H1 (cell line): ENCODE measurements at regions not wholly inside any gene's neighbourhood (a gene's known extent, or its start where the extent isn't known, plus 50 kb on each side); places are given as distances from the start of the nearest gene placed in this dataset.

Experiments used
- CTCF ChIA-PET: fragments of 300-600 bp; sonication (Branson Sonifier 250); formaldehyde crosslinking; loops from one replicate; lab custom pipeline; 2021; ENCODE audit not compliant: partially characterized antibody; lab: Charles Lee
- POLR2A ChIA-PET: fragments of 300-600 bp; sonication (Branson Sonifier 250); formaldehyde crosslinking; loops from one replicate; lab custom pipeline; 2021; ENCODE audit warnings: inconsistent platforms; ENCODE audit not compliant: partially characterized antibody; lab: Charles Lee
- DNase-seq, 2 experiments: peaks; one replicate each; pipeline versions ENCODE4 v3.0.0 to v3.0.0-alpha.2; 2010 to 2022; ENCODE audit warnings: low spot score in 2 of 2, low read depth in 1 of 2, mixed read lengths in 1 of 2
- FAIRE-seq: peaks from 2 replicates; lab custom pipeline; 2011; peaks lifted over from hg19 to GRCh38; lab: Jason Lieb, UNC
- H2AFZ ChIP-seq: 2 replicates; pipeline ENCODE4 v1.8.1; 2012; ENCODE audit warnings: low read length, inconsistent platforms
- H2AK5ac ChIP-seq: 2 replicates; pipeline ENCODE4 v1.6.1; 2013; ENCODE audit warnings: low read depth, low read length
- H2BK120ac ChIP-seq: replicated peaks from 2 replicates; pipeline ENCODE3; 2013; ENCODE audit warnings: low read depth, low read length, inconsistent platforms
- H2BK12ac ChIP-seq: 2 replicates; pipeline ENCODE4 v1.6.1; 2013; ENCODE audit warnings: low read depth, low read length
- H2BK15ac ChIP-seq: 2 replicates; pipeline ENCODE4 v1.6.1; 2013; ENCODE audit warnings: low read length
- H2BK20ac ChIP-seq: 2 replicates; pipeline ENCODE4 v1.6.1; 2013; ENCODE audit warnings: low read length
- H2BK5ac ChIP-seq: 2 replicates; pipeline ENCODE4 v1.6.1; 2013; ENCODE audit warnings: low read depth, low read length
- H3K14ac ChIP-seq: 2 replicates; pipeline ENCODE4 v1.6.1; 2013; ENCODE audit warnings: inconsistent platforms; ENCODE audit not compliant: insufficient read length
- H3K18ac ChIP-seq: 2 replicates; pipeline ENCODE4 v1.6.1; 2013; ENCODE audit warnings: low read length; ENCODE audit errors: extremely low read depth
- H3K23ac ChIP-seq: 2 replicates; pipeline ENCODE4 v1.6.1; 2013; ENCODE audit warnings: inconsistent platforms; ENCODE audit not compliant: insufficient read length
- H3K23me2 ChIP-seq: 2 replicates; pipeline ENCODE4 v1.6.1; 2013; ENCODE audit warnings: low read depth, low read length
- H3K27ac ChIP-seq: 2 replicates; pipeline ENCODE4 v1.6.1; 2011; ENCODE audit warnings: low read depth, low read length, inconsistent platforms
- H3K27me3 ChIP-seq, 4 experiments: replicated peaks in 1 of 4; 1 replicate in 1 of 4; 2 replicates in 3 of 4; pipeline versions ENCODE4 v1.6.1 to v1.8.1; 2011 to 2013; ENCODE audit warnings: low read length in 3 of 4, mild to moderate bottlenecking in 3 of 4, inconsistent platforms in 2 of 4, mixed read lengths in 2 of 4, moderate library complexity in 1 of 4; ENCODE audit not compliant: control insufficient read depth in 3 of 4, insufficient read depth in 3 of 4; ENCODE audit errors: extremely low read depth in 1 of 4
- H3K36me3 ChIP-seq, 4 experiments: 2 replicates each; pipeline versions ENCODE4 v1.6.1 to v1.8.1; 2011 to 2013; ENCODE audit warnings: mild to moderate bottlenecking in 4 of 4, low read length in 3 of 4, moderate library complexity in 2 of 4, control low read depth in 1 of 4, inconsistent platforms in 1 of 4; ENCODE audit not compliant: insufficient read depth in 4 of 4, control insufficient read depth in 2 of 4
- H3K4ac ChIP-seq: replicated peaks from 2 replicates; pipeline ENCODE3; 2013; ENCODE audit warnings: low read length, low read depth, mixed read lengths, inconsistent platforms; ENCODE audit not compliant: insufficient read length
- H3K4me1 ChIP-seq, 4 experiments: replicated peaks in 1 of 4; 1 replicate in 1 of 4; 2 replicates in 3 of 4; pipeline versions ENCODE4 v1.6.1 to v1.8.1; 2011 to 2013; ENCODE audit warnings: low read length in 3 of 4, inconsistent platforms in 2 of 4, mixed read lengths in 1 of 4; ENCODE audit not compliant: insufficient read depth in 4 of 4, control insufficient read depth in 3 of 4
- H3K4me2 ChIP-seq, 2 experiments: 2 replicates each; pipeline versions ENCODE4 v1.6.1 to v1.8.1; 2011 to 2013; ENCODE audit warnings: low read depth in 2 of 2, low read length in 2 of 2, control low read depth in 1 of 2, inconsistent platforms in 1 of 2, mild to moderate bottlenecking in 1 of 2; ENCODE audit not compliant: insufficient read depth in 1 of 2
- H3K4me3 ChIP-seq, 4 experiments: fragments of 200-600, 300-600 bp in 1 of 4; sonication (generic), shearing (Covaris generic), sonication (Bioruptor Twin) in 1 of 4; 2 replicates each; pipeline versions ENCODE4 v1.5.1 to v1.8.1; 2011 to 2016; ENCODE audit warnings: low read length in 4 of 4, low read depth in 3 of 4, control low read depth in 2 of 4, inconsistent platforms in 2 of 4, mild to moderate bottlenecking in 2 of 4, mixed read lengths in 1 of 4, moderate library complexity in 1 of 4; ENCODE audit not compliant: insufficient read depth in 2 of 4; ENCODE audit errors: extremely low read depth in 1 of 4
- H3K56ac ChIP-seq: replicated peaks from 2 replicates; pipeline ENCODE3; 2013; ENCODE audit warnings: low read depth, mild to moderate bottlenecking, mixed read lengths, low read length, inconsistent platforms; ENCODE audit not compliant: insufficient read length
- H3K79me1 ChIP-seq: 2 replicates; pipeline ENCODE4 v1.6.1; 2013; ENCODE audit warnings: low read depth, low read length, control low read depth
- H3K79me2 ChIP-seq, 2 experiments: 2 replicates each; pipeline versions ENCODE4 v1.6.1 to v1.8.1; 2012 to 2013; ENCODE audit warnings: low read length in 2 of 2, mild to moderate bottlenecking in 2 of 2, inconsistent platforms in 1 of 2; ENCODE audit not compliant: insufficient read depth in 2 of 2, control insufficient read depth in 1 of 2
- H3K9ac ChIP-seq, 4 experiments: replicated peaks in 1 of 4; 1 replicate in 1 of 4; 2 replicates in 3 of 4; pipeline versions ENCODE4 v1.6.1 to v1.8.1; 2011 to 2013; ENCODE audit warnings: low read depth in 3 of 4, low read length in 3 of 4, control low read depth in 2 of 4, mild to moderate bottlenecking in 2 of 4, moderate library complexity in 2 of 4, inconsistent platforms in 1 of 4; ENCODE audit errors: extremely low read depth in 1 of 4
- H3K9me3 ChIP-seq, 2 experiments: 2 replicates each; pipeline versions ENCODE4 v1.6.1 to v1.8.1; 2012 to 2013; ENCODE audit warnings: mild to moderate bottlenecking in 2 of 2, moderate library complexity in 2 of 2, control low read depth in 1 of 2, inconsistent platforms in 1 of 2, low read depth in 1 of 2, low read length in 1 of 2, mixed read lengths in 1 of 2; ENCODE audit not compliant: insufficient read depth in 2 of 2
- H4K20me1 ChIP-seq, 2 experiments: replicated peaks in 1 of 2; 2 replicates each; pipeline versions ENCODE3 to v1.8.1; 2011 to 2013; ENCODE audit warnings: inconsistent platforms in 2 of 2, low read length in 2 of 2, mild to moderate bottlenecking in 1 of 2; ENCODE audit not compliant: insufficient read depth in 2 of 2, control insufficient read depth in 1 of 2
- H4K5ac ChIP-seq: 2 replicates; pipeline ENCODE4 v1.6.1; 2013; ENCODE audit warnings: low read length, low read depth, mixed read lengths, inconsistent platforms; ENCODE audit not compliant: insufficient read length
- H4K8ac ChIP-seq: 2 replicates; pipeline ENCODE4 v1.8.0; 2013; ENCODE audit warnings: mild to moderate bottlenecking, moderate library complexity, low read length, inconsistent platforms; ENCODE audit not compliant: insufficient read depth; ENCODE audit errors: extremely low read depth
- H4K91ac ChIP-seq: replicated peaks from 2 replicates; pipeline ENCODE3; 2013; ENCODE audit warnings: low read length, mixed read lengths, inconsistent platforms; ENCODE audit not compliant: insufficient read length
- GTF2F1 ChIP-seq: IDR thresholded peaks from 2 replicates; pipeline ENCODE4 v1.6.1; 2012; ENCODE audit warnings: low read depth, low read length, improper control_type of control experiment, borderline replicate concordance
- KDM5A ChIP-seq: fragments of 200-600 bp; IDR thresholded peaks from 2 replicates; pipeline ENCODE4 v1.7.1; 2012; ENCODE audit warnings: mild to moderate bottlenecking, low read length, inconsistent platforms, mixed read lengths
- POLR2A ChIP-seq, 2 experiments: IDR thresholded peaks; 1 replicate in 1 of 2; 2 replicates in 1 of 2; pipeline ENCODE4 v1.6.1; 2011; ENCODE audit warnings: low read depth in 2 of 2, low read length in 2 of 2, mild to moderate bottlenecking in 2 of 2; ENCODE audit errors: control extremely low read depth in 1 of 2
- SIN3A ChIP-seq, 2 experiments: IDR thresholded peaks in 1 of 2; conservative IDR thresholded peaks in 1 of 2; 2 replicates each; pipeline ENCODE4 v1.6.1; 2011 to 2012; ENCODE audit warnings: low read length in 2 of 2, improper control_type of control experiment in 1 of 2, low read depth in 1 of 2, mild to moderate bottlenecking in 1 of 2
- ZNF274 ChIP-seq: IDR thresholded peaks from 2 replicates; pipeline ENCODE4 v1.7.0; 2012; ENCODE audit warnings: low read length, borderline replicate concordance; ENCODE audit errors: extremely low read depth
- WGBS, 2 experiments: shearing (Covaris generic) in 1 of 2; methylation state at CpG; one replicate each; pipeline versions ENCODE4 v1.1.6 to v1.1.7; 2013 to 2015; ENCODE audit warnings: low lambda C conversion rate in 2 of 2, mixed read lengths in 2 of 2, inconsistent platforms in 1 of 2, low coverage in 1 of 2, missing lambda C conversion rate in 1 of 2; ENCODE audit not compliant: insufficient replicate concordance in 2 of 2, insufficient coverage in 1 of 2, insufficient read length in 1 of 2; ENCODE audit errors: extremely low coverage in 1 of 2, missing lambda C conversion rate in 1 of 2; 5-methylcytosine and 5-hydroxymethylcytosine counted together

- H3K23me2 ChIP-seq = no peaks in the 10 kb centered on the region
- no peaks in the 10 kb centered on the region for H3K4me1 ChIP-seq
- H3K4me3 ChIP-seq = no peak overlapping the region
- no peak overlapping the region for H4K91ac ChIP-seq
- no peak overlapping the region for H3K14ac ChIP-seq
- H3K23ac ChIP-seq = no peak overlapping the region
- H3K27me3 ChIP-seq = no peaks in the 10 kb centered on the region
- H4K20me1 ChIP-seq = no peaks in the 10 kb centered on the region
- no peak overlapping the region for H4K8ac ChIP-seq
- H3K4ac ChIP-seq = no peak overlapping the region
- WGBS, 2 experiments = 94% methylated on average over 2 of the region's 2 CpGs; no CpG with 5 or more reads in 1 of the 2 experiments
- no peaks in the 10 kb centered on the region for H3K79me1 ChIP-seq
- ChIA-PET CTCF (no interaction called here), POLR2A (no interaction called here)
- FAIRE-seq = no peak
- H2AFZ ChIP-seq = no peak overlapping the region
- no peak overlapping the region for H3K18ac ChIP-seq
- no peak overlapping the region for H2BK5ac ChIP-seq
- H2BK12ac ChIP-seq = no peak overlapping the region
- no peak for TF ChIP-seq KDM5A
- TF ChIP-seq ZNF274 = no peak
- TF ChIP-seq GTF2F1 = no peak
- no peak for TF ChIP-seq SIN3A (conservative IDR thresholded peaks at IDR 0.05 in 1 of 2, IDR thresholded peaks at IDR 0.05 in 1 of 2; ENCODE audit: low read depth in 1 of 2, low read length in 2 of 2)
- no peak for TF ChIP-seq POLR2A (IDR thresholded peaks at IDR 0.05; ENCODE audit: control extremely low read depth in 1 of 2, low read depth in 2 of 2, low read length in 2 of 2)
- no peak overlapping the region for H3K4me2 ChIP-seq
- no peak overlapping the region for H3K27ac ChIP-seq
- H3K9ac ChIP-seq = no peak overlapping the region
- no peaks in the 10 kb centered on the region for H3K36me3 ChIP-seq
- no peak overlapping the region for H2BK15ac ChIP-seq
- DNase-seq = no peak
- no peak overlapping the region for H2BK20ac ChIP-seq
- no peaks in the 10 kb centered on the region for H3K79me2 ChIP-seq
- no peak overlapping the region for H4K5ac ChIP-seq
- no peak overlapping the region for H3K56ac ChIP-seq
- no peaks in the 10 kb centered on the region for H3K9me3 ChIP-seq
- H2AK5ac ChIP-seq = no peak overlapping the region
- H2BK120ac ChIP-seq = no peak overlapping the region
These were observed 595.8 kb upstream of the BCHE start for GRCh38 chr3:166433060-166433459.
